NCI-H128 (cell line): ENCODE measurements at regions not wholly inside any gene's neighbourhood (a gene's known extent, or its start where the extent isn't known, plus 50 kb on each side); places are given as distances from the start of the nearest gene placed in this dataset.

Experiments
- DNase-seq: peaks from one replicate; lab custom pipeline; 2025; ENCODE audit not compliant: unreplicated experiment; lab: John Stamatoyannopoulos, UW

DNA sequence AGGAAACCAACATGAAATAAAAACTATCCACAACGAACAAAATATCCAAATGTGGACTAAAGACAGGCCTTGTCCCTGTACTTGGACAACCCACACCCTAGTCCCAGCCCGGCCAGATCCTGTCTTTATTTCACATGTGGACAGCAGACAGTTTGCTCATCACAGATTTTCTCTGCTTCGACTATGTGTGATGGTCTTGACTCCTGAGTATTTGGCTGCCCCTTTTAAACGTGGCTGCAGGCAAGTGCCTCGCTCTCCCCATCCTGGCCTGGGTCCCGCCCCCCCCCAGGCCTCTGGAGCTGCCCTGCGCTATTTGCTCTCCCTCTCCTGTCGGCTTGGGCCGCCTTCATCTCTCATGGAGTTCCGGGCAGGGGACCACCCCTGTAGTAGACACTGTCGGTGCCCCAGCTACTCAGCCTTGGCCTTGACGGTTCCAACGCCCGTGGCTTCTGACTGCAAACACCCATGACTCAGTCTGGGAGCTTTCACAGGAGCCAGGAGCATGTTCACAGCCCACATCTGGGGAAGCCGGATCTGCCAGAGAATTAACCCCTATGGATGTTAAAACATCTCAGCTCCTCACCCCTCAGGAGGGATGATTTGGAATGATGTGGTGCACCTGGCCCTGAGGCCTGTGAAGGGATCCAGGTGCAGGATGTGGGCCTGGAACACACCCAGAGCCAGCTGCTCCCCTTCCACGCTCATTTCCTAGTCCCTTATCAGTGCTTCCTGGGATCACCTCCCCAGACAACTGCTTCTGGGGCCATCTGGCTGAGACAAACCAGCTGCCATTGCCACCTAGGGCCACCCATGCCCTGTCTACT is 229.7 kb upstream of the RPL38 start:
- DNase-seq = no peak

DNA sequence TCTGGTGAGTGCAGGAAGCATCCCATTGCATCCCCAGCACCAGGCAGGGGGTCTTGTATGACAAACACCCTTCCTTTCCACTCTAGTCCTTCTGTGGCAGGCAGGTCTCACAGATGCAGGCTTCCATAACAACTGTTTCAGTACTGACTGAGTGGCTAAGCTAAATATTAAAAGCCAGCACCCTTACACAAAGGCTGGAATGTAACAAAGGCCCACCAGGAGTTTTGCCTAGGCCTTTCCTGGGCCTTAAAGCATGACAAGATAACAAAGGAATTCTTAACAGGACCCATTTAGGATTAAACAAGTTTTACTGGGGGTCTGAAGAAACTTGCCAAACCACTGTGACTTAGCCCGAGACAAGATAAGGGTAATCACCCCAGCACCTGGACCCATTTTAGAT is 228.9 kb upstream of the RPL38 start:
- DNase-seq = no peak

DNA sequence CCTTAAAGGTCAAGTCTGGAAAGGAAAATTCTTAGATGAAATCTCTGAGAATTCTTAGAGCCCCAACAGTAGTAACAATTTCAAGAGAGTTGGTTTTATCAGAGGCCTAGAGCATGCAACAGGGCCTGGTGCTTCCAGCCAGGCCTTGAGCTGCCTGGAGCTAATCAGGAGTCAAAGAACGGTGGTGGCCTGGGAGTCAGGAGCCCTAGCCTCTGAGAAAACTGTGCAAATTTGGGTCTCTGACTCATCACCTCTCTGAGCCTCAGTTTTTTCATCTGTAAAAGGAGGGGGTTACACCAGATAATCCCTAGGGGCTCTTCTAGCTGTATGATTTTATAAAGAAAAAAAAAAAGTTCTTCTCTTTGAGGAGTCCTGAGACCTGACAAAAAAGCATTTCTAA is 227.3 kb upstream of the RPL38 start:
- DNase-seq = no peak

GRCh38 chr17:73976676-73977521 is 226.6 kb upstream of the RPL38 start:
- DNase-seq = peak; percentile 63

DNA sequence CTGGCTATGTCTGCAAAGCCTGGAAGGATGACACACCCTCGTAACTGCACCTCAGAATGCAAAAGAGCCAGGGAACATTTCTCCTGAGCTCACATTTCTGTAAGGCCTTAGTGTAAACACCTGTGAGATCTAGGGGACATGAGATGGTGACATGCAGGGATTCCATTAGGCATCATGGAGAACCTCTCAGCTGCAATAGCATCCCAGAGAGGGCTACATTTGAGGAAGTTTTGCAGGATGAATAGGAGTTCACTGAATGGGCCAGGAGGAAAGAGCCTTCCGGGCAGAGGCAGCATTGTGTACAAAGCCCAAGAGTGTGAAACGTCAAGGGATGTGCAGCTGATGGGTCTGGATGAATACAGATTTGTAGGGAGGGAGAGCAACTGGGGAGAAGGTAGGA is 223.0 kb upstream of the RPL38 start:
- no peak for DNase-seq

- DNase-seq = no peak
These were observed 220.6 kb upstream of the RPL38 start for GRCh38 chr17:73982871-73983270.

- DNase-seq = no peak
These were observed 219.7 kb upstream of the RPL38 start for GRCh38 chr17:73983621-73984400.

- DNase-seq = no peak
These were observed 218.5 kb upstream of the RPL38 start for GRCh38 chr17:73984941-73985340.

GRCh38 chr17:73985466-73986015 is 217.9 kb upstream of the RPL38 start:
- DNase-seq = no peak

DNA sequence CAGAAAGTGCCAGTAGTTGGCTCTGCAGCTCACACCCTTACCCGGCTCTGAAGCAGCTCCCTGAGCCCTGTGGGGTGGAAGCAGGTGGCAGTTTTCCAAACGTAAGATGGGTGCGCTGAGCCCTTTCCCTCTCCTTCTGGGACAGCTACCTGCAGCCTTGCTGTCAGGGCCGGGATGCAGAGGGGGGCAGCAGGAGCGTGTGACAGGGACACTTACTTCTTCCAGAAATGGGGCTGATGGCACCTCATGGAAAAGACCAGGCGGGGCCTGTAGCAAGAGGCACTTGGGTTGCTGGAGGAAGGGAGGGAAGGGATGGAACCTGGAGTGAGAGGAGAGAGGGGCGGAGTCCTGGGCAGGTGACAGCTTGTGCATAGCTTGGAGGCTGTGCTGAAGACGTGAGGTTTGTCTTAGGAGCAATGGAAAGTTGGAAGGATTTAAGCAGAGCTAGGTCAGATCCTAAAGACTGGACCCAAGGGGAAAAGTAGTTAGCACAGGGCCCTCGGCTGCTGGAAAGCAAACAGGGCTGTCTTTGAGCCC is 216.8 kb upstream of the RPL38 start:
- DNase-seq = no peak

DNA sequence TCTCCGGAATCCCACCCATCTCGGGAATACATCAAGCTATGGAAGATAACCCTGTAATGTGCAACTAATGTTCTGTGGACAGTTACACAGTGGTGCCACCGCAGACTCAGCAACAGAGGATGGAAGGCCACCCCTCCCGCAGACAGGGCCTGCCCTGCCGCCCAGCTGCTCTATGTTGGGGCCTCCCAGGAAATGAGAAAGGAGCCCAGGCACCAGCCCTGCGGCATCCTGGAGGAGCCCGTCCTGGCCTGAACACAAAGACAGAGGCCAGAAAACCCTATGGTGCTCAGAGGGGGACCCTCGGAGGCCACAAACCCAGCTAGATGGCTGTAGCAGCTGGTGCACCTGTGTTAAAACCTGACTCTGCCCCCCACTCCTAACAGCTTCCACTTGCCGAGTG is 216.1 kb upstream of the RPL38 start:
- no peak for DNase-seq

- no peak for DNase-seq
These were observed 215.5 kb upstream of the RPL38 start for GRCh38 chr17:73987845-73988509.

- DNase-seq = no peak
These were observed 213.8 kb upstream of the RPL38 start for GRCh38 chr17:73989671-73990070.

DNA sequence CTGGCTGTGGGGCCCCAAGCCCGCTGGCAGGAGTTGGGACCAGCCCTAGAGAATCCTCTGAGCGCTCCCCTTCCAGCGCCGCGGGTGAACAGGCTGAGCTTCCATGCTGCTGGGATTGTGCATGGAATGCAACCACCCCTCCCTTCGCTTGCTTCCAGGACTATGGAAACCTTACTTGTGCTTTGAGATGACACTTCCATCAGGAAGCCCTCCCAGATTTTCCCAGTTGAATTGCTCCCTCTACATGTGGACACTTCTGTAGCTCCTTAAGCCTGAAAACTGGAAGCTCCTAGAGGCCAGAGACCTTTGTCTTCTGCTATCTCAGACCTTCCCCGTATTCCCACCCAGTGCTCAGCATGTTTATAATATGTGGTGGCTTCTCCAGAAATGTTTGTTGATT is 213.2 kb upstream of the RPL38 start:
- no peak for DNase-seq

DNA sequence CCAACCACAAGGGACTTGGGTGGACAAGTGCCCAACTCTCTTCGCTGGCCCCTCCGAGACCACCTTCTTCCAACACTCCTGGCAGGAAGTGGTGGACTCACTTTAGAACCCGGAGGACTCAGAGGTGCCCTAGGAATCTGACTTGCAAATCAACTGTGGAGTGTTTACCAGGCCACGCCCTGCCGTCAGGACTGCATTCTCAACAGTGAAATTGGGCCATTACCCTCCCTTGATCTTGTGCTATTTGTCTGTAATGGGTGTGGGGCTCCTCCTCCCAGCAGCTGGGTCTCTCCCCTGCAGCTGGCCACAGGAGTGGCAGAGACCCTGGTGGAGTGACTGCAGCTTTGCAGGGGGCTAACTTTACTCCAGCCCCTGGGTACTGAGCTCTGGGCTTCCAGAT is 212.2 kb upstream of the RPL38 start:
- DNase-seq = no peak

DNA sequence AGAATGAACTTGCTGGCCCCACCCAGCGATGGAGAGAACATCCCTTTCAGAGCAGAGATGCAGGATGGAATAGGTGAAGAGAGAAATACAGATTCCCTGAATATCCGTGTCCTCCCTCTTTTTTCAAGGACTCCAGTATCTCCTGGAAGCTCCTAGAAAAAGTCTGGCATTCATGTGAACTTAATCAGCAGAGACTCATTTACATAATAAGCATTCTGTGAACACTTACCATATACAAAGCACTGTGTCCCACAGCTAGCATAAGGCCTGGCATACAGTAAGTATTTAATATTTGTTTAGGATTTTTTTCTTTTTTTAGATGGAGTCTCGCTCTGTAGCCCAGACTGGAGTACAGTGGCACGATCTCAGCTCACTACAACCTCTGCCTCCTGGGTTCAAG is 208.5 kb upstream of the RPL38 start:
- DNase-seq = no peak

GRCh38 chr17:73997059-73997458 is 206.4 kb upstream of the RPL38 start:
- DNase-seq = no peak

DNA sequence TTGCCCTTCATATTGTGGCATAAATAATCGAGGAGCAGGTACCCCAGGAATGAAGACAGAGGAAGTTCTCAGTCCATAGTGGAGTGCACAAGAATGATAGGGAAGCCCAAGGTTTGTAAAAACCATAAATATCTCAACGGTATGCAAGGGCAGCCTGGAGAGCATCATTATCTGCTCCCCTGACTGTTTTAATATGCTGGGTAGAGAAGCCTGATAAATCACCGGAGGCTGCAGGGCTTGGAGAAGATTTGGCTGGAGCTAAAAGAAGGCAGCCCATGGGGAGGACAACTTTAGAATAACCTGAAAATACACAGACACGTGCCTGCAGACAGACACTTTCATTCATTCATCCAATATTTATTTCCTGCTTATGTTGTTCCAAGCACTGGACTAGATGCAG is 205.2 kb upstream of the RPL38 start:
- no peak for DNase-seq

GRCh38 chr17:73998653-73999645 is 204.5 kb upstream of the RPL38 start:
- no peak for DNase-seq
